ENCODE measurements at regions not wholly inside any gene's neighbourhood (a gene's known extent, or its start where the extent isn't known, plus 50 kb on each side); places are given as distances from the start of the nearest gene placed in this dataset.

- no peak for TF ChIP-seq ZNF518A (tag by site-specific recombination; conservative IDR thresholded peaks at IDR 0.05; ENCODE audit: low read depth)
These were observed 107.1 kb upstream of the UBE2E2 start (continued) for GRCh38 chr3:23096041-23096440.

- no peak overlapping the region for H3K27ac ChIP-seq (ENCODE audit: extremely low read depth, low read depth, low read length)
- no peaks in the 10 kb centered on the region for H3K36me3 ChIP-seq (ENCODE audit: control insufficient read depth in 2 of 2, insufficient read depth in 1 of 2, low read length in 2 of 2)
- H3K9me3 ChIP-seq (ENCODE audit: control insufficient read depth, insufficient read depth, low read depth, low read length) = no peaks in the 10 kb centered on the region
- ChIA-PET POLR2A (no interaction called here), CTCF (no interaction called here)
- no peak overlapping the region for H3K4me3 ChIP-seq (ENCODE audit: low read depth, low read length)
- no peak for TF ChIP-seq TRIM28 (IDR thresholded peaks at IDR 0.05; ENCODE audit: borderline replicate concordance, low read length)
- no peak for TF ChIP-seq ZNF660 (tag by site-specific recombination; IDR thresholded peaks at IDR 0.05)
- no peak for TF ChIP-seq ZNF670 (tag by site-specific recombination; IDR thresholded peaks at IDR 0.05; ENCODE audit: low read depth)
- TF ChIP-seq ZNF426 (tag by site-specific recombination; IDR thresholded peaks at IDR 0.05) = no peak
- no peaks in the 10 kb centered on the region; the same call in 1 of the 2 replicates for H3K4me1 ChIP-seq (ENCODE audit: control insufficient read depth, insufficient read depth, low read length)
These were observed 104.1 kb upstream of the UBE2E2 start for GRCh38 chr3:23099021-23099420.

GRCh38 chr3:23099677-23100076 lies 103.5 kb upstream of the UBE2E2 start:
- Histone ChIP-seq H3K9me3 (ENCODE audit: control insufficient read depth, insufficient read depth, low read depth, low read length) (no peaks in the 10 kb centered on the region), H3K27ac (ENCODE audit: extremely low read depth, low read depth, low read length) (no peak overlapping the region), H3K4me3 (ENCODE audit: low read depth, low read length) (no peak overlapping the region), H3K4me1 (ENCODE audit: control insufficient read depth, insufficient read depth, low read length) (no peaks in the 10 kb centered on the region; the same call in 1 of the 2 replicates), H3K36me3 (ENCODE audit: control insufficient read depth in 2 of 2, insufficient read depth in 1 of 2, low read length in 2 of 2) (no peaks in the 10 kb centered on the region)
- POLR2A ChIA-PET = no interaction called here
- CTCF ChIA-PET = no interaction called here
- TF ChIP-seq PATZ1 (tag by site-specific recombination; IDR thresholded peaks at IDR 0.05) = no peak
- no peak for TF ChIP-seq ZNF280D (tag by site-specific recombination; IDR thresholded peaks at IDR 0.05)
- no peak for TF ChIP-seq PRDM2 (tag by site-specific recombination; IDR thresholded peaks at IDR 0.05; ENCODE audit: borderline replicate concordance)
- TF ChIP-seq ZFHX2 (tag by site-specific recombination; conservative IDR thresholded peaks at IDR 0.05) = no peak
- no peak for TF ChIP-seq ZNF777 (tag by site-specific recombination; IDR thresholded peaks at IDR 0.05; ENCODE audit: borderline replicate concordance)
- TF ChIP-seq ZNF10 (tag by site-specific recombination; IDR thresholded peaks at IDR 0.05) = no peak
- no peak for TF ChIP-seq ZIC2 (tag by site-specific recombination; IDR thresholded peaks at IDR 0.05)
- TF ChIP-seq REPIN1 (tag by site-specific recombination; IDR thresholded peaks at IDR 0.05; ENCODE audit: low read depth) = no peak

All from HEK293 (cell line).